ENCODE measurements at regions not wholly inside any gene's neighbourhood (a gene's known extent, or its start where the extent isn't known, plus 50 kb on each side); places are given as distances from the start of the nearest gene placed in this dataset.

- H3K9ac ChIP-seq (ENCODE audit: insufficient read depth, low read length, poor library complexity, severe bottlenecking): peak overlapping the region; percentile 50
- H2AFZ ChIP-seq (ENCODE audit: insufficient read depth, low read depth, low read length, poor library complexity, severe bottlenecking): no peak overlapping the region
- H3K9me3 ChIP-seq (replicated peaks in 1 of 2; ENCODE audit: control insufficient read depth in 1 of 2, insufficient read depth in 1 of 2, low read length in 2 of 2): no peaks in the 10 kb centered on the region
- H3K79me2 ChIP-seq (ENCODE audit: insufficient read depth, low read length): no peaks in the 10 kb centered on the region
- H3K4me1 ChIP-seq (ENCODE audit: control insufficient read depth in 1 of 2, insufficient read depth in 2 of 2, low read length in 2 of 2): peaks cover 42 to 44% of the 10 kb centered on the region in 2 donors
- H3K27me3 ChIP-seq (ENCODE audit: control insufficient read depth in 2 of 2, insufficient read depth in 2 of 2, low read length in 2 of 2): no peaks in the 10 kb centered on the region
- H3K27me3 Mint-ChIP-seq (ENCODE audit: low read depth in 3 of 3): no peaks in the 10 kb centered on the region
- H3K4me2 ChIP-seq (replicated peaks; ENCODE audit: extremely low read depth, low read length, poor library complexity, severe bottlenecking): peak overlapping the region; percentile 35
- peaks cover 0 to 3% (median 0%) of the 10 kb centered on the region in 7 donors for H3K9me3 Mint-ChIP-seq
- peak overlapping the region in 1 of 2 donors; percentile 46 for H3K4me3 Mint-ChIP-seq
- H3K4me1 Mint-ChIP-seq: peaks cover 46% of the 10 kb centered on the region
- H4K20me1 ChIP-seq (ENCODE audit: insufficient read depth, low read length): no peaks in the 10 kb centered on the region
- H3K27ac ChIP-seq (ENCODE audit: low read depth in 1 of 2, low read length in 2 of 2): peak overlapping the region; percentile 40 to 95
- peak overlapping the region in 1 of 3 experiments; percentile 32 for H3K4me3 ChIP-seq (replicated peaks in 1 of 3; ENCODE audit: low read depth in 2 of 3, low read length in 3 of 3)
- H3K36me3 Mint-ChIP-seq: peaks cover 0 to 1% of the 10 kb centered on the region in 2 donors
- H3K27ac Mint-ChIP-seq: peak overlapping the region; percentile 92 to 99 (median 95)
- intact Hi-C loops (cut with micrococcal nuclease): loop anchor here in 1 of 2 donors (2.0 to 5.0 kb wide), 2 partner anchors 133 to 464 kb away; partner anchors contain the start of gene SOCS6
- DNase-seq: peak; percentile 93 to 97 (median 97)
- no peaks in the 10 kb centered on the region for H3K36me3 ChIP-seq (replicated peaks in 1 of 2; ENCODE audit: control insufficient read depth in 1 of 2, insufficient read depth in 2 of 2, low read length in 2 of 2)
- 100% methylated on average over 2 of the region's 8 CpGs for WGBS (ENCODE audit: insufficient coverage)
- TF ChIP-seq CTCF (IDR thresholded peaks at IDR 0.05): no peak
These were observed 132.9 kb downstream of the SOCS6 start for GRCh38 chr18:70421471-70422390.

GRCh38 chr18:70420146-70420898 lies 131.5 kb downstream of the SOCS6 start:
- peak overlapping the region in 1 of 3 experiments; percentile 42 for H3K4me3 ChIP-seq (replicated peaks in 1 of 3; ENCODE audit: low read depth in 2 of 3, low read length in 3 of 3)
- no peak overlapping the region for H3K9ac ChIP-seq (ENCODE audit: insufficient read depth, low read length, poor library complexity, severe bottlenecking)
- peaks cover 0 to 1% of the 10 kb centered on the region in 2 donors for H3K36me3 Mint-ChIP-seq
- H3K36me3 ChIP-seq (replicated peaks in 1 of 2; ENCODE audit: control insufficient read depth in 1 of 2, insufficient read depth in 2 of 2, low read length in 2 of 2): no peaks in the 10 kb centered on the region
- intact Hi-C loops (cut with micrococcal nuclease): loop anchor here in 1 of 2 donors (5.0 kb wide), 1 partner anchor 463 kb away; no protein-coding TSS in a partner anchor
- H3K4me3 Mint-ChIP-seq: peak overlapping the region; percentile 55 to 81
- H3K27ac Mint-ChIP-seq: peak overlapping the region; percentile 93 to 99 (median 97)
- peaks cover 46% of the 10 kb centered on the region for H3K4me1 Mint-ChIP-seq
- no peaks in the 10 kb centered on the region for H4K20me1 ChIP-seq (ENCODE audit: insufficient read depth, low read length)
- H3K4me2 ChIP-seq (replicated peaks; ENCODE audit: extremely low read depth, low read length, poor library complexity, severe bottlenecking): peak overlapping the region; percentile 53
- no peak overlapping the region for H2AFZ ChIP-seq (ENCODE audit: insufficient read depth, low read depth, low read length, poor library complexity, severe bottlenecking)
- no peaks in the 10 kb centered on the region for H3K9me3 ChIP-seq (replicated peaks in 1 of 2; ENCODE audit: control insufficient read depth in 1 of 2, insufficient read depth in 1 of 2, low read length in 2 of 2)
- TF ChIP-seq CTCF (IDR thresholded peaks at IDR 0.05): no peak
- peak overlapping the region; percentile 78 to 95 for H3K27ac ChIP-seq (ENCODE audit: low read depth in 1 of 2, low read length in 2 of 2)
- no CpG with 5 or more reads among the region's 4 CpGs for WGBS (ENCODE audit: insufficient coverage)
- H3K27me3 ChIP-seq (ENCODE audit: control insufficient read depth in 2 of 2, insufficient read depth in 2 of 2, low read length in 2 of 2): no peaks in the 10 kb centered on the region
- H3K79me2 ChIP-seq (ENCODE audit: insufficient read depth, low read length): no peaks in the 10 kb centered on the region
- H3K27me3 Mint-ChIP-seq (ENCODE audit: low read depth in 3 of 3): peaks cover 0 to 7% (median 6%) of the 10 kb centered on the region in 3 donors
- H3K9me3 Mint-ChIP-seq: peaks cover 0 to 3% (median 0%) of the 10 kb centered on the region in 7 donors
- H3K4me1 ChIP-seq (ENCODE audit: control insufficient read depth in 1 of 2, insufficient read depth in 2 of 2, low read length in 2 of 2): peaks cover 42 to 44% of the 10 kb centered on the region in 2 donors
- DNase-seq: peak; percentile 74 to 93 (median 90)

Data from CD14-positive monocyte (primary cell).